Right lobe of liver (tissue), 4 donors: ENCODE measurements at regions not wholly inside any gene's neighbourhood (a gene's known extent, or its start where the extent isn't known, plus 50 kb on each side); places are given as distances from the start of the nearest gene placed in this dataset.

ENCODE experiments used
- CTCF ChIP-seq, 4 donors: fragments of 200-600 bp in 3 of 4; fragments of 450-650 bp in 1 of 4; IDR thresholded peaks; one replicate each; pipeline versions ENCODE4 v1.5.1 to v1.8.0; 2016 to 2022; ENCODE audit warnings: antibody characterized with exemption in 4 of 4, mild to moderate bottlenecking in 2 of 4
- POLR2A ChIP-seq: fragments of 450-650 bp; IDR thresholded peaks from one replicate; pipeline ENCODE4 v1.6.1; 2017; ENCODE audit warnings: antibody characterized with exemption, mild to moderate bottlenecking
- donor health status: DM: no; HTN: no; CAD: no.
- donor health status: DM: no; HTN: no; CAD: no.
- donor health status: DM: no; HTN: yes; CAD: no.

GRCh38 chr10:81575036-81575435, 300.0 kb upstream of the NRG3 start:
- TF ChIP-seq CTCF (IDR thresholded peaks at IDR 0.05) (no peak), POLR2A (no peak)
